A549 (cell line): ENCODE measurements at regions not wholly inside any gene's neighbourhood (a gene's known extent, or its start where the extent isn't known, plus 50 kb on each side); places are given as distances from the start of the nearest gene placed in this dataset.

Experiments
- ATAC-seq, 2 experiments: fragments of 200-7000 bp in 1 of 2; fragments of >200 bp in 1 of 2; cut with Nextera tagmentation in 1 of 2; cut with Tn5 transposase in 1 of 2; 3 replicates each; pipeline versions ENCODE4 v1.8.0 to v1.9.1; 2018 to 2020; ENCODE audit warnings: mild to moderate bottlenecking in 1 of 2, moderate library complexity in 1 of 2
- CTCF ChIA-PET: fragments of 300-600 bp; sonication (Branson Sonifier 250); formaldehyde crosslinking; extraction: SDS; loops from one replicate; lab custom pipeline; 2021; ENCODE audit warnings: antibody characterized with exemption, inconsistent platforms; lab: Yijun Ruan, JAX
- POLR2A ChIA-PET: fragments of 350-600 bp; formaldehyde crosslinking; extraction: SDS; loops from one replicate; lab custom pipeline; 2021; ENCODE audit warnings: antibody characterized with exemption, inconsistent platforms; lab: Yijun Ruan, JAX
- DNase-seq, 2 experiments: peaks; one replicate each; pipeline versions ENCODE4 v3.0.0 to v3.0.0-alpha.2; 2011 to 2016; ENCODE audit warnings: low read depth in 1 of 2, low spot score in 1 of 2
- FAIRE-seq: peaks from 2 replicates; lab custom pipeline; 2011; peaks lifted over from hg19 to GRCh38; lab: Jason Lieb, UNC
- H3K27ac ChIP-seq, 2 experiments: fragments of >200 bp; sonication (Bioruptor Twin); formaldehyde crosslinking; 3 replicates each; pipeline ENCODE4 v1.5.1; 2016 to 2017
- H3K4me1 ChIP-seq: fragments of >200 bp; sonication (Bioruptor Twin); formaldehyde crosslinking; 3 replicates; pipeline ENCODE4 v1.6.1; 2016
- H3K4me2 ChIP-seq: fragments of >200 bp; sonication (Bioruptor Twin); formaldehyde crosslinking; 3 replicates; pipeline ENCODE4 v1.6.1; 2016
- H3K4me3 ChIP-seq: fragments of >200 bp; sonication (Bioruptor Twin); formaldehyde crosslinking; 3 replicates; pipeline ENCODE4 v1.5.1; 2016
- H3K9me3 ChIP-seq: fragments of >200 bp; sonication (Bioruptor Twin); formaldehyde crosslinking; 3 replicates; pipeline ENCODE4 v1.6.1; 2016
- BCL3 ChIP-seq: fragments of >200 bp; sonication (Bioruptor Twin); formaldehyde crosslinking; IDR thresholded peaks from 3 replicates; pipeline ENCODE4 v1.6.1; 2016
- CBX2 ChIP-seq: fragments of 200-600 bp; sonication (generic); IDR thresholded peaks from 2 replicates; pipeline ENCODE4 v1.6.1; 2016; ENCODE audit warnings: low read depth, mild to moderate bottlenecking, borderline replicate concordance
- CTCF ChIP-seq: fragments of >200 bp; sonication (Bioruptor Twin); formaldehyde crosslinking; IDR thresholded peaks from 3 replicates; pipeline ENCODE4 v1.5.1; 2016
- E2F6 ChIP-seq: IDR thresholded peaks from 2 replicates; pipeline ENCODE4 v1.6.1; 2012; ENCODE audit warnings: low read depth, borderline replicate concordance
- ELK1 ChIP-seq: fragments of 150-350 bp; IDR thresholded peaks from 2 replicates; pipeline ENCODE4 v1.6.1; 2014; ENCODE audit warnings: low read depth, mild to moderate bottlenecking, low read length
- EP300 ChIP-seq, 2 experiments: fragments of >200 bp; sonication (Bioruptor Twin); formaldehyde crosslinking; IDR thresholded peaks; 2 replicates in 1 of 2; 3 replicates in 1 of 2; pipeline ENCODE4 v1.6.1; 2016 to 2017
- FOSB ChIP-seq: fragments of 250-450 bp; sonication (Bioruptor Pico); IDR thresholded peaks from 2 replicates; pipeline ENCODE4 v1.5.0; 2020; ENCODE audit warnings: mild to moderate bottlenecking, moderate library complexity
- FOXS1 ChIP-seq: fragments of 250-450 bp; sonication (Bioruptor Pico); IDR thresholded peaks from 2 replicates; pipeline ENCODE4 v1.5.0; 2020; ENCODE audit warnings: mild to moderate bottlenecking, moderate library complexity
- GATA3 ChIP-seq: IDR thresholded peaks from 2 replicates; pipeline ENCODE4 v1.6.1; 2012; ENCODE audit warnings: borderline replicate concordance
- HDAC2 ChIP-seq: fragments of 200-600 bp; sonication (generic); IDR thresholded peaks from 2 replicates; pipeline ENCODE4 v1.6.1; 2016
- HOXA7 ChIP-seq: fragments of 250-450 bp; sonication (Bioruptor Pico); IDR thresholded peaks from 2 replicates; pipeline ENCODE4 v1.5.0; 2020; ENCODE audit warnings: mild to moderate bottlenecking, moderate library complexity
- HOXB13 ChIP-seq: fragments of 250-450 bp; sonication (Bioruptor Pico); IDR thresholded peaks from 2 replicates; pipeline ENCODE4 v1.5.0; 2020; ENCODE audit warnings: low read depth, mild to moderate bottlenecking, moderate library complexity
- JUNB ChIP-seq: fragments of >200 bp; sonication (Bioruptor Twin); formaldehyde crosslinking; IDR thresholded peaks from 2 replicates; pipeline ENCODE4 v1.6.1; 2016
- MAFK ChIP-seq: fragments of 450-650 bp; IDR thresholded peaks from 2 replicates; pipeline ENCODE4 v1.6.1; 2014; ENCODE audit not compliant: partially characterized antibody
- MAX ChIP-seq: IDR thresholded peaks from 2 replicates; pipeline ENCODE4 v1.6.1; 2012
- MYC ChIP-seq: IDR thresholded peaks from 2 replicates; pipeline ENCODE4 v1.6.1; 2012; ENCODE audit warnings: mild to moderate bottlenecking, inconsistent platforms, low read length, improper control_type of control experiment, borderline replicate concordance
- PHF8 ChIP-seq: fragments of 200-600 bp; sonication (generic); IDR thresholded peaks from 2 replicates; pipeline ENCODE4 v1.6.1; 2016; ENCODE audit warnings: low read depth, mild to moderate bottlenecking, antibody characterized with exemption, moderate library complexity, borderline replicate concordance
- POLR2AphosphoS2 ChIP-seq: conservative IDR thresholded peaks from 2 replicates; pipeline ENCODE4 v1.6.1; 2012; ENCODE audit warnings: low read length, improper control_type of control experiment, inconsistent platforms
- RAD21 ChIP-seq, 2 experiments: fragments of >200 bp in 1 of 2; sonication (Bioruptor Twin) in 1 of 2; formaldehyde crosslinking in 1 of 2; IDR thresholded peaks in 1 of 2; conservative IDR thresholded peaks in 1 of 2; 2 replicates in 1 of 2; 3 replicates in 1 of 2; pipeline ENCODE4 v1.6.1; 2012 to 2018; ENCODE audit warnings: inconsistent platforms in 1 of 2
- RCOR1 ChIP-seq: fragments of 150-350 bp; IDR thresholded peaks from 2 replicates; pipeline ENCODE4 v1.6.1; 2014; ENCODE audit warnings: antibody characterized with exemption, low read length, low read depth
- RNF2 ChIP-seq: fragments of 200-600 bp; sonication (generic); IDR thresholded peaks from 2 replicates; pipeline ENCODE4 v1.6.1; 2016; ENCODE audit warnings: low read depth, mild to moderate bottlenecking, antibody characterized with exemption, moderate library complexity, borderline replicate concordance
- SMC3 ChIP-seq: fragments of >200 bp; sonication (Bioruptor Twin); formaldehyde crosslinking; IDR thresholded peaks from 3 replicates; pipeline ENCODE4 v1.6.1; 2018; ENCODE audit warnings: inconsistent platforms
- SREBF2 ChIP-seq: fragments of 450-650 bp; IDR thresholded peaks from 2 replicates; pipeline ENCODE4 v1.6.1; 2014; ENCODE audit warnings: mild to moderate bottlenecking, moderate library complexity
- TP53 ChIP-seq: fragments of 250-450 bp; sonication (Bioruptor Pico); IDR thresholded peaks from 2 replicates; pipeline ENCODE4 v1.5.0; 2021; ENCODE audit warnings: mild to moderate bottlenecking, moderate library complexity
- USF2 ChIP-seq: fragments of 450-650 bp; IDR thresholded peaks from 2 replicates; pipeline ENCODE4 v1.6.1; 2014; ENCODE audit warnings: antibody characterized with exemption
- ZC3H11A ChIP-seq: fragments of 450-650 bp; IDR thresholded peaks from 2 replicates; pipeline ENCODE4 v1.6.1; 2014; ENCODE audit warnings: antibody characterized with exemption, mild to moderate bottlenecking
- ZNF302 ChIP-seq: fragments of 250-450 bp; sonication (Bioruptor Pico); IDR thresholded peaks from 2 replicates; pipeline ENCODE4 v1.9.0; 2021; ENCODE audit warnings: inconsistent platforms, mild to moderate bottlenecking, moderate library complexity
- WGBS: methylation state at CpG from one replicate; pipeline ENCODE4 v1.1.6; 2017; ENCODE audit errors: missing lambda C conversion rate; 5-methylcytosine and 5-hydroxymethylcytosine counted together

GRCh38 chr13:34589581-34589980 lies 352.5 kb upstream of the NBEA start:
- Histone ChIP-seq H3K4me2 (no peak overlapping the region), H3K4me3 (no peak overlapping the region), H3K9me3 (no peaks in the 10 kb centered on the region)
- ChIA-PET CTCF (no interaction called here), POLR2A (no interaction called here)
- ATAC-seq (no peak), FAIRE-seq (no peak), DNase-seq (no peak)
- 64% methylated on average over 3 of the region's 3 CpGs for WGBS
- TF ChIP-seq ZNF302 (CRISPR knock-in tag) (no peak), MAFK (no peak), FOXS1 (CRISPR knock-in tag) (no peak), ZC3H11A (no peak)
- TF ChIP-seq, all 56 proteins: peak for 0
- Histone ChIP-seq H3K27ac (no peak overlapping the region), H3K4me1 (no peaks in the 10 kb centered on the region)

- no peak overlapping the region for H3K4me3 ChIP-seq
- ATAC-seq: no peak
- WGBS: 56% methylated on average over 3 of the region's 3 CpGs
- no peak overlapping the region for H3K4me2 ChIP-seq
- no peak for DNase-seq
- H3K4me1 ChIP-seq: no peaks in the 10 kb centered on the region
- TF ChIP-seq MYC (no peak), PHF8 (no peak), USF2 (no peak), POLR2AphosphoS2 (no peak), ELK1 (no peak), E2F6 (no peak), HDAC2 (no peak), RNF2 (no peak), RCOR1 (no peak), HOXB13 (CRISPR knock-in tag) (no peak), FOSB (CRISPR knock-in tag) (no peak), JUNB (no peak), TP53 (CRISPR knock-in tag) (no peak), GATA3 (no peak), RAD21 (conservative IDR thresholded peaks at IDR 0.05 in 1 of 2, IDR thresholded peaks at IDR 0.05 in 1 of 2) (no peak)
- H3K27ac ChIP-seq: no peak overlapping the region
- FAIRE-seq: no peak
- ChIA-PET POLR2A (no interaction called here), CTCF (no interaction called here)
- H3K9me3 ChIP-seq: no peaks in the 10 kb centered on the region
These were observed 350.9 kb upstream of the NBEA start for GRCh38 chr13:34591129-34591528.

- Histone ChIP-seq H3K4me1 (no peaks in the 10 kb centered on the region), H3K4me2 (no peak overlapping the region), H3K9me3 (no peaks in the 10 kb centered on the region), H3K4me3 (no peak overlapping the region), H3K27ac (no peak overlapping the region)
- WGBS: 78% methylated on average over 2 of the region's 2 CpGs
- no peak for DNase-seq
- ChIA-PET CTCF (no interaction called here), POLR2A (no interaction called here)
- FAIRE-seq: no peak
- TF ChIP-seq CTCF (no peak), EP300 (IDR thresholded peaks at IDR 0.05) (no peak), ELK1 (no peak), BCL3 (no peak), SREBF2 (no peak), HOXA7 (no peak), CBX2 (no peak), SMC3 (no peak), MAX (no peak)
- no peak for ATAC-seq
These were observed 350.1 kb upstream of the NBEA start for GRCh38 chr13:34591900-34592529.
